DOHH2 (cell line): ENCODE measurements at regions not wholly inside any gene's neighbourhood (a gene's known extent, or its start where the extent isn't known, plus 50 kb on each side); places are given as distances from the start of the nearest gene placed in this dataset.

Experiments
- H3F3A ChIP-seq: fragments of 200-600 bp; sonication (generic), shearing (Covaris generic); 2 replicates; pipeline ENCODE4 v1.6.0; 2016; ENCODE audit warnings: antibody characterized with exemption, mild to moderate bottlenecking; ENCODE audit not compliant: control insufficient read depth, insufficient read depth
- H3K27ac ChIP-seq: fragments of 200-600 bp; sonication (generic); 2 replicates; pipeline ENCODE4 v1.5.1; 2014; ENCODE audit warnings: low read depth, mild to moderate bottlenecking, low read length, moderate library complexity
- H3K27me3 ChIP-seq: fragments of 200-600 bp; sonication (generic); 2 replicates; pipeline ENCODE4 v1.6.1; 2014; ENCODE audit warnings: mild to moderate bottlenecking, low read length, mixed read lengths; ENCODE audit not compliant: control insufficient read depth
- H3K36me3 ChIP-seq: fragments of 200-600 bp; sonication (generic); 2 replicates; pipeline ENCODE4 v1.6.1; 2014; ENCODE audit warnings: mild to moderate bottlenecking, low read length, moderate library complexity, mixed read lengths; ENCODE audit not compliant: control insufficient read depth
- H3K4me1 ChIP-seq: fragments of 200-600 bp; sonication (generic); 2 replicates; pipeline ENCODE4 v1.6.1; 2014; ENCODE audit warnings: mild to moderate bottlenecking, low read length, mixed read lengths; ENCODE audit not compliant: control insufficient read depth
- H3K4me2 ChIP-seq: fragments of 200-600 bp; sonication (generic); 2 replicates; pipeline ENCODE4 v1.6.0; 2014; ENCODE audit warnings: mild to moderate bottlenecking, low read length, moderate library complexity
- H3K4me3 ChIP-seq: fragments of 200-600 bp; sonication (generic); 2 replicates; pipeline ENCODE4 v1.5.1; 2014; ENCODE audit warnings: mild to moderate bottlenecking, low read length, mixed read lengths
- H3K79me2 ChIP-seq: fragments of 200-600 bp; sonication (generic); 2 replicates; pipeline ENCODE4 v1.6.1; 2014; ENCODE audit warnings: mild to moderate bottlenecking, low read length, mixed read lengths; ENCODE audit not compliant: control insufficient read depth
- H3K9me2 ChIP-seq: fragments of 200-600 bp; sonication (generic); replicated peaks from 2 replicates; pipeline ENCODE4 v1.6.1; 2014; ENCODE audit warnings: mild to moderate bottlenecking, low read length, mixed read lengths; ENCODE audit not compliant: control insufficient read depth
- H3K9me3 ChIP-seq: fragments of 200-600 bp; sonication (generic); 2 replicates; pipeline ENCODE4 v1.6.1; 2014; ENCODE audit warnings: antibody characterized with exemption, low read length, mixed read lengths; ENCODE audit not compliant: control insufficient read depth, insufficient read depth
- H4K20me1 ChIP-seq: fragments of 200-600 bp; sonication (generic); 2 replicates; pipeline ENCODE4 v1.6.0; 2014; ENCODE audit warnings: low read depth, mild to moderate bottlenecking, antibody characterized with exemption, low read length, moderate library complexity; ENCODE audit not compliant: control insufficient read depth, insufficient read depth
- CTCF ChIP-seq: fragments of 200-600 bp; sonication (generic); IDR thresholded peaks from one replicate; pipeline ENCODE4 v1.5.1; 2014; ENCODE audit warnings: antibody characterized with exemption, mild to moderate bottlenecking, low read depth, low read length; ENCODE audit not compliant: poor library complexity, severe bottlenecking
- EZH2phosphoT487 ChIP-seq: fragments of 200-600 bp; sonication (generic); IDR thresholded peaks from 2 replicates; pipeline ENCODE4 v1.6.1; 2017; ENCODE audit warnings: borderline replicate concordance, mild to moderate bottlenecking, antibody characterized with exemption, low read length, moderate library complexity, mixed read lengths

GRCh38 chr12:65664715-65665250 lies 159.5 kb upstream of the HMGA2 start:
- Histone ChIP-seq H3K9me2 (no peaks in the 10 kb centered on the region), H3K27ac (no peak overlapping the region), H3K79me2 (no peaks in the 10 kb centered on the region), H3F3A (no peaks in the 10 kb centered on the region), H3K4me2 (no peak overlapping the region), H3K36me3 (no peaks in the 10 kb centered on the region), H3K4me3 (no peak overlapping the region), H3K4me1 (no peaks in the 10 kb centered on the region), H4K20me1 (no peaks in the 10 kb centered on the region), H3K27me3 (no peaks in the 10 kb centered on the region), H3K9me3 (no peaks in the 10 kb centered on the region)
- TF ChIP-seq EZH2phosphoT487 = no peak
- no peak for TF ChIP-seq CTCF

- no peak overlapping the region for H3K4me3 ChIP-seq
- H3K9me3 ChIP-seq = no peaks in the 10 kb centered on the region
- no peaks in the 10 kb centered on the region for H3K27me3 ChIP-seq
- H3K79me2 ChIP-seq = no peaks in the 10 kb centered on the region
- H3K36me3 ChIP-seq = no peaks in the 10 kb centered on the region
- no peaks in the 10 kb centered on the region for H4K20me1 ChIP-seq
- H3K27ac ChIP-seq = no peak overlapping the region
- TF ChIP-seq CTCF = no peak
- TF ChIP-seq EZH2phosphoT487 = no peak
- no peak overlapping the region for H3K4me2 ChIP-seq
- H3K4me1 ChIP-seq = no peaks in the 10 kb centered on the region
- H3K9me2 ChIP-seq = no peaks in the 10 kb centered on the region
- no peaks in the 10 kb centered on the region for H3F3A ChIP-seq
These were observed 158.5 kb upstream of the HMGA2 start for GRCh38 chr12:65665817-65666216.

GRCh38 chr12:65666876-65667275 lies 157.4 kb upstream of the HMGA2 start:
- TF ChIP-seq EZH2phosphoT487 = no peak
- TF ChIP-seq CTCF = no peak
- Histone ChIP-seq H4K20me1 (no peaks in the 10 kb centered on the region), H3K27ac (no peak overlapping the region), H3K9me3 (no peaks in the 10 kb centered on the region), H3K9me2 (no peaks in the 10 kb centered on the region), H3K36me3 (no peaks in the 10 kb centered on the region), H3K79me2 (no peaks in the 10 kb centered on the region), H3K4me1 (no peaks in the 10 kb centered on the region), H3K4me2 (no peak overlapping the region), H3K4me3 (no peak overlapping the region), H3K27me3 (no peaks in the 10 kb centered on the region), H3F3A (no peaks in the 10 kb centered on the region)
